ENCODE measurements at regions not wholly inside any gene's neighbourhood (a gene's known extent, or its start where the extent isn't known, plus 50 kb on each side); places are given as distances from the start of the nearest gene placed in this dataset.

DNA sequence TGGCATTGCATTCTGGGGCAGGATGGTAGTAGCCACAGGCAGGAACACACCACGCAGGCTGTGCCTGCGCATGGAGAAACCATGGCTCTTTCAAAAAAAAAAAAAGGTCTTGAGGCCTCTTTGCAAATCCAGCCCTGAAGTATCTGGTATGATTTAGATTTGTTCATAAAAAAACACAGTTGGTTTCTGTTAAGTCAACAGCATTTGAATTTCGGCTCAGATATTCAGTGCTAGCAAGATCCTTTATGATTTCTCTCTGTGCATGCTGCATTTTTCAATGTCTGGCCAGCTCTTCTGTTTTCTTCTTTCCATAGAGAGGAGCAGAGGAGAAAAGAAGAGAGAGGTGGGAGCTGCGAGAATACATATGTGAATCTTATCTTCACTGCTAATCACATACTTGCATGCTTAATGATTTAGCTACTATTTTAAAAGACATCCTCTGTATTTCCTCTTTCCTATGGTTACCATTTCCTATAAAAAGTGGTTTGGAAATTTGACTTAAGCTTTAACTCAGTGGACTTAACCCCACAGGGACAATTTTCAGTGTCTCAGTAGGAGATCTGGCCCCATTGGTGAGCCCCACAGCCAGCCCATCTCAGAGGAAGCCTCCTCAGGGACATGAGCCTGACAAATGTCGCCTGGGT is 214.3 kb upstream of the APCDD1 start:
- ATAC-seq = no peak
- intact Hi-C loops (cut with DNase I) = no loop called here
- no peaks in the 10 kb centered on the region for H3K9me3 ChIP-seq
- DNase-seq = peak in 1 of 4 donors; percentile 32
- no peaks in the 10 kb centered on the region for H3K27me3 ChIP-seq
- TF ChIP-seq, protein P1, sequence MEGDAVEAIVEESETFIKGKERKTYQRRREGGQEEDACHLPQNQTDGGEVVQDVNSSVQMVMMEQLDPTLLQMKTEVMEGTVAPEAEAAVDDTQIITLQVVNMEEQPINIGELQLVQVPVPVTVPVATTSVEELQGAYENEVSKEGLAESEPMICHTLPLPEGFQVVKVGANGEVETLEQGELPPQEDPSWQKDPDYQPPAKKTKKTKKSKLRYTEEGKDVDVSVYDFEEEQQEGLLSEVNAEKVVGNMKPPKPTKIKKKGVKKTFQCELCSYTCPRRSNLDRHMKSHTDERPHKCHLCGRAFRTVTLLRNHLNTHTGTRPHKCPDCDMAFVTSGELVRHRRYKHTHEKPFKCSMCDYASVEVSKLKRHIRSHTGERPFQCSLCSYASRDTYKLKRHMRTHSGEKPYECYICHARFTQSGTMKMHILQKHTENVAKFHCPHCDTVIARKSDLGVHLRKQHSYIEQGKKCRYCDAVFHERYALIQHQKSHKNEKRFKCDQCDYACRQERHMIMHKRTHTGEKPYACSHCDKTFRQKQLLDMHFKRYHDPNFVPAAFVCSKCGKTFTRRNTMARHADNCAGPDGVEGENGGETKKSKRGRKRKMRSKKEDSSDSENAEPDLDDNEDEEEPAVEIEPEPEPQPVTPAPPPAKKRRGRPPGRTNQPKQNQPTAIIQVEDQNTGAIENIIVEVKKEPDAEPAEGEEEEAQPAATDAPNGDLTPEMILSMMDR (IDR thresholded peaks at IDR 0.05) = no peak
- no peak overlapping the region for H3K27ac ChIP-seq
- H3K4me3 ChIP-seq = no peak overlapping the region
- no peaks in the 10 kb centered on the region for H3K36me3 ChIP-seq
- H3K4me1 ChIP-seq = peaks cover 11 to 38% of the 10 kb centered on the region in 2 donors

GRCh38 chr18:10240973-10241372 is 213.5 kb upstream of the APCDD1 start:
- DNase-seq = no peak
- intact Hi-C loops (cut with DNase I) = no loop called here
- TF ChIP-seq, protein P1 (IDR thresholded peaks at IDR 0.05) = no peak
- Histone ChIP-seq H3K4me3 (no peak overlapping the region), H3K9me3 (no peaks in the 10 kb centered on the region), H3K27ac (no peak overlapping the region), H3K36me3 (no peaks in the 10 kb centered on the region), H3K4me1 (peaks cover 5 to 35% of the 10 kb centered on the region in 2 donors), H3K27me3 (no peaks in the 10 kb centered on the region)
- no peak for ATAC-seq

DNA sequence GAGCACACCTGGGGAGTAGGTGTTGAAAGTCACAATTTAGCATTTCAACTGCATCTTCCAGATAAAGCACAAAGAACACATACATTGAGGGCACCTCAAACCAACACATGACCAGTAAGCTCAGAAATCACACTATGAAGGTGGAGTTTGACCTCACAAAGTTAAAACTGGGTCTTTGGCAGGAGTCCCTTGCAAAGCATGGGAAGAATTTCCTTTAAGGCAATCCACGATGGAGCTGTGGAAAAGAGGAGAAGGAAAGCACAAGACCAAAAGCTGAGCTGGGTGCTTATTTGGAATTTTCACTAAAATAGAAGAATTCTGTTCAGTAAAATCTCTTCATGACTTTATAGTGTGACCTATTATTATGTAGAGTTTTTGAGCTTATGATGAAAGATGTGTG is 212.9 kb upstream of the APCDD1 start:
- Histone ChIP-seq H3K36me3 (no peaks in the 10 kb centered on the region), H3K9me3 (no peaks in the 10 kb centered on the region), H3K4me3 (no peak overlapping the region), H3K4me1 (peaks cover 5 to 41% of the 10 kb centered on the region in 2 donors), H3K27ac (no peak overlapping the region), H3K27me3 (no peaks in the 10 kb centered on the region)
- ATAC-seq (no peak), DNase-seq (no peak)
- TF ChIP-seq, protein P1 (IDR thresholded peaks at IDR 0.05) = no peak
- intact Hi-C loops (cut with DNase I) = no loop called here

DNA sequence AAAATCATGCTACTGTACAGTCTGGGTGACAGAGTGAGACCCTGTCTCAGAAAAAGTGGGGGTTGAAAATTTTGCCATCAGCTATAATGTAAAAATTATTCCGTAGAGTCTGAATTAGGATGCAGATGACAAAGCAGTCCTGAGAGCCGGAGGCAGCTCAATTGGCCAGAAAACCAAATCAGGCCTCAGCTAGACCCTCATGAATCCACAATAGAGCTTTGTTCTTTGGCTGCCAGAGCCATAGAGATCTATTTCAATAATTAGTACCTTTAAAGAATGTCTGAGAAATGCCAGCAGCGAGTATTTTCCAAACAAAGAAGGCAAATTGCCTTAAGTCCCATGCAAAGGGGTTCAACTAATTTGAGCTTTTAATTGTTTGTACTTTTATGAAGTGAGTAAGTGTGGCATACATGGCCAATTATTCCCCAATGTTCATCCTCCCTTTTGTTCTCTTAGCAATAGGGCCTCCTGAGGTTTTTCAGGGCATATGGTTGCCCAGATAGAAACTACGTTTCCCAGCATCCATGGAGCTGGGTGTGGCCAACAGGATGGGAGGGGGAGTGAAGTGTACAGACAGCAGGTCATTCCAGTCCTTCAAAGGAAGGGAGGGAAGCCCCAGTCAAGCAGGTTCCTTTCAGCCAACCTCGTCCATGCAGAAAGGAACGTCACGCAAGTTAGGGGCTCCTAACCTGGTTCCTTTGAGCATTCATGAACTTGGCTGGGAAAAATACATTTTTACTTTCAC is 211.3 kb upstream of the APCDD1 start:
- no peaks in the 10 kb centered on the region for H3K9me3 ChIP-seq
- intact Hi-C loops (cut with DNase I) = no loop called here
- TF ChIP-seq, protein P1 (IDR thresholded peaks at IDR 0.05) = no peak
- no peak overlapping the region for H3K27ac ChIP-seq
- H3K4me3 ChIP-seq = no peak overlapping the region
- ATAC-seq (peak; percentile 21), DNase-seq (peak in 1 of 4 donors; percentile 37)
- no peaks in the 10 kb centered on the region for H3K27me3 ChIP-seq
- H3K4me1 ChIP-seq = peaks cover 5 to 50% of the 10 kb centered on the region in 2 donors
- H3K36me3 ChIP-seq = no peaks in the 10 kb centered on the region

- H3K9me3 ChIP-seq = no peaks in the 10 kb centered on the region
- intact Hi-C loops (cut with DNase I) = no loop called here
- no peak overlapping the region for H3K27ac ChIP-seq
- H3K27me3 ChIP-seq = no peaks in the 10 kb centered on the region
- H3K36me3 ChIP-seq = no peaks in the 10 kb centered on the region
- peak; percentile 66 for ATAC-seq
- H3K4me3 ChIP-seq = no peak overlapping the region
- peak in 1 of 4 donors; percentile 47 for DNase-seq
- H3K4me1 ChIP-seq = peaks cover under 1 to 42% of the 10 kb centered on the region in 2 donors
- TF ChIP-seq, protein P1 (IDR thresholded peaks at IDR 0.05) = no peak
Measured at GRCh38 chr18:10244341-10244740, 210.1 kb upstream of the APCDD1 start.
